Esophagus squamous epithelium (tissue), 4 donors: ENCODE measurements at regions not wholly inside any gene's neighbourhood (a gene's known extent, or its start where the extent isn't known, plus 50 kb on each side); places are given as distances from the start of the nearest gene placed in this dataset.

Experiments
- POLR2A ChIP-seq, 4 donors: fragments of 450-650 bp; IDR thresholded peaks; one replicate each; pipeline ENCODE4 v1.6.1; 2017; ENCODE audit warnings: antibody characterized with exemption in 4 of 4, mild to moderate bottlenecking in 4 of 4, moderate library complexity in 3 of 4
- TF ChIP-seq, protein P1 (sequence below), 6 experiments: fragments of 450-650 bp in 4 of 6; fragments of 200-600 bp in 2 of 6; sonication (generic) in 2 of 6; IDR thresholded peaks; one replicate each; pipeline ENCODE4 v1.5.1; 2016 to 2019; ENCODE audit warnings: antibody characterized with exemption in 6 of 6, mild to moderate bottlenecking in 4 of 6, moderate library complexity in 4 of 6

DNA sequence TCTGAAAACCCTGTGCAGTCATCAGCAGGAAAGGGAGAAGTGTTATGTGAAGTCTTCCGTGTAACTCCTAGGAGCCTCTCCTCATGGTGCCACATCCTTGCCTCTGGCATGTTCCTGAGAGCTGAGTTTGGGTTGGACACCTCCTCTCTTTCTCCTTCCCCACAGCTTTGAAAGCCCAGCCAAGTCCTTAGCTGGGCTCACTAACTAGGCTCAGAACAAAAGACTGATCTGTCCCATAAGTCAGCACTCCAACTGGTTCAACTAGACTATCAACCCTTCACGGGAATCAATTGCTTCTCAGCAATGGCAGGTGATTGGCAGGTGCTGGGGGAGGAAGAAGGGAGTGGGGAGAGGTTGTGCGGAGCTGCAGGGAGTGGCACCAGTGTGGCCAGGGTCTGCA, 509.9 kb upstream of the B3GAT1 start:
- TF ChIP-seq, protein P1, sequence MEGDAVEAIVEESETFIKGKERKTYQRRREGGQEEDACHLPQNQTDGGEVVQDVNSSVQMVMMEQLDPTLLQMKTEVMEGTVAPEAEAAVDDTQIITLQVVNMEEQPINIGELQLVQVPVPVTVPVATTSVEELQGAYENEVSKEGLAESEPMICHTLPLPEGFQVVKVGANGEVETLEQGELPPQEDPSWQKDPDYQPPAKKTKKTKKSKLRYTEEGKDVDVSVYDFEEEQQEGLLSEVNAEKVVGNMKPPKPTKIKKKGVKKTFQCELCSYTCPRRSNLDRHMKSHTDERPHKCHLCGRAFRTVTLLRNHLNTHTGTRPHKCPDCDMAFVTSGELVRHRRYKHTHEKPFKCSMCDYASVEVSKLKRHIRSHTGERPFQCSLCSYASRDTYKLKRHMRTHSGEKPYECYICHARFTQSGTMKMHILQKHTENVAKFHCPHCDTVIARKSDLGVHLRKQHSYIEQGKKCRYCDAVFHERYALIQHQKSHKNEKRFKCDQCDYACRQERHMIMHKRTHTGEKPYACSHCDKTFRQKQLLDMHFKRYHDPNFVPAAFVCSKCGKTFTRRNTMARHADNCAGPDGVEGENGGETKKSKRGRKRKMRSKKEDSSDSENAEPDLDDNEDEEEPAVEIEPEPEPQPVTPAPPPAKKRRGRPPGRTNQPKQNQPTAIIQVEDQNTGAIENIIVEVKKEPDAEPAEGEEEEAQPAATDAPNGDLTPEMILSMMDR (IDR thresholded peaks at IDR 0.05) = no peak
- TF ChIP-seq POLR2A (IDR thresholded peaks at IDR 0.05) = no peak
